Fibroblast of lung (primary cell): ENCODE measurements at regions not wholly inside any gene's neighbourhood (a gene's known extent, or its start where the extent isn't known, plus 50 kb on each side); places are given as distances from the start of the nearest gene placed in this dataset.

ENCODE experiments used
- DNase-seq, 2 donors: peaks; one replicate each; pipeline versions ENCODE4 v3.0.0 to v3.0.0-alpha.2; 2010; ENCODE audit warnings: low read depth in 2 of 2
- H2AFZ ChIP-seq: 2 replicates; pipeline ENCODE4 v1.5.1; 2012; ENCODE audit warnings: low read length, control low read depth, inconsistent platforms
- H3K27ac ChIP-seq: 2 replicates; pipeline ENCODE4 v1.5.1; 2011; ENCODE audit warnings: low read length, control low read depth; ENCODE audit not compliant: insufficient read depth
- H3K27me3 ChIP-seq: 2 replicates; pipeline ENCODE4 v1.5.1; 2011; ENCODE audit warnings: mild to moderate bottlenecking, low read length; ENCODE audit not compliant: control insufficient read depth, insufficient read depth
- H3K36me3 ChIP-seq: 2 replicates; pipeline ENCODE4 v1.5.1; 2011; ENCODE audit warnings: low read length; ENCODE audit not compliant: control insufficient read depth, insufficient read depth
- H3K4me1 ChIP-seq: 2 replicates; pipeline ENCODE4 v1.5.1; 2011; ENCODE audit warnings: low read length; ENCODE audit not compliant: control insufficient read depth, insufficient read depth; ENCODE audit errors: extremely low read depth
- H3K4me2 ChIP-seq: 2 replicates; pipeline ENCODE4 v1.5.1; 2011; ENCODE audit warnings: low read length, control low read depth; ENCODE audit not compliant: insufficient read depth; ENCODE audit errors: extremely low read depth
- H3K4me3 ChIP-seq, 4 experiments: fragments of 200-600 bp in 1 of 4; sonication (generic) in 1 of 4; replicated peaks in 1 of 4; 2 replicates each; pipeline ENCODE4 v1.5.1; 2011 to 2016; ENCODE audit warnings: low read length in 4 of 4, low read depth in 3 of 4, mild to moderate bottlenecking in 3 of 4, control low read depth in 2 of 4, inconsistent platforms in 1 of 4, mixed read lengths in 1 of 4; ENCODE audit not compliant: insufficient read depth in 1 of 4; ENCODE audit errors: control extremely low read depth in 1 of 4
- H3K79me2 ChIP-seq: 2 replicates; pipeline ENCODE4 v1.5.1; 2012; ENCODE audit warnings: mild to moderate bottlenecking, low read length, inconsistent platforms; ENCODE audit not compliant: control insufficient read depth, insufficient read depth
- H3K9ac ChIP-seq: 2 replicates; pipeline ENCODE4 v1.5.1; 2011; ENCODE audit warnings: mild to moderate bottlenecking, low read length, control low read depth; ENCODE audit not compliant: insufficient read depth
- H3K9me3 ChIP-seq: 2 replicates; pipeline ENCODE4 v1.5.1; 2012; ENCODE audit warnings: low read depth, low read length; ENCODE audit not compliant: control insufficient read depth, insufficient read depth
- H4K20me1 ChIP-seq: 2 replicates; pipeline ENCODE4 v1.5.1; 2011; ENCODE audit warnings: low read length; ENCODE audit not compliant: control insufficient read depth, insufficient read depth; ENCODE audit errors: extremely low read depth
- CTCF ChIP-seq, 2 donors: IDR thresholded peaks in 1 of 2; conservative IDR thresholded peaks in 1 of 2; 1 replicate in 1 of 2; 2 replicates in 1 of 2; pipeline ENCODE4 v1.5.1; 2011 to 2012; ENCODE audit warnings: low read length in 2 of 2, control low read depth in 1 of 2, inconsistent platforms in 1 of 2, low read depth in 1 of 2, mild to moderate bottlenecking in 1 of 2
- EZH2 ChIP-seq: IDR thresholded peaks from 2 replicates; pipeline ENCODE4 v1.5.1; 2012; ENCODE audit warnings: low read length, control low read depth, mild to moderate bottlenecking; ENCODE audit errors: missing control alignments

DNA sequence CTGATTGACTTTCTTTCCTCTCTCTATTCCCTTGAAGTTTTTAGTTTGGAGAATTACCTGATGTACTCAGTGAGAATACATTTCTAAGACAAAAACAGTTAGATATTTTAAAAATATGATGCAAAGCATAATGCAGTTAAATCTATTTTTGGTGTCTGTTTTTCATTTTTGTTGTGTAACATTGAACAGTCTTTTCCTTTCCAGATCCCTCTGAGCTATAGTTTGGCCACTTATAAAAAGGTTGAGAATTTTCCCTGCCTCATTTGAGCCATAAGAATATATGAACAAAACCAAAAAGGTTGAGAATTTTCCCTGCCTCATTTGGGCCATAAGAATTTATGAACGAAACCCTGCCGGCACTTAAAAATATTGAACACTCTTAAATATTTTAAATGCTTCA is 57.0 kb upstream of the IPO5 start:
- Histone ChIP-seq H3K9ac (no peak overlapping the region), H3K27ac (no peak overlapping the region), H3K27me3 (no peaks in the 10 kb centered on the region), H3K36me3 (no peaks in the 10 kb centered on the region), H3K4me3 (no peak overlapping the region), H3K4me1 (peaks cover 5% of the 10 kb centered on the region), H3K4me2 (no peak overlapping the region), H3K9me3 (no peaks in the 10 kb centered on the region), H4K20me1 (no peaks in the 10 kb centered on the region), H3K79me2 (no peaks in the 10 kb centered on the region), H2AFZ (no peak overlapping the region)
- TF ChIP-seq EZH2, result no peak
- TF ChIP-seq CTCF (conservative IDR thresholded peaks at IDR 0.05 in 1 of 2, IDR thresholded peaks at IDR 0.05 in 1 of 2; ENCODE audit: low read depth in 1 of 2, low read length in 2 of 2), result no peak
- no peak for DNase-seq

GRCh38 chr13:97901716-97902115 is 51.8 kb upstream of the IPO5 start:
- no peak for DNase-seq
- Histone ChIP-seq H3K9ac (no peak overlapping the region), H3K9me3 (no peaks in the 10 kb centered on the region), H2AFZ (no peak overlapping the region), H3K36me3 (no peaks in the 10 kb centered on the region), H3K27ac (no peak overlapping the region), H3K4me2 (no peak overlapping the region), H3K4me1 (no peaks in the 10 kb centered on the region), H3K79me2 (no peaks in the 10 kb centered on the region), H3K27me3 (no peaks in the 10 kb centered on the region), H4K20me1 (no peaks in the 10 kb centered on the region), H3K4me3 (no peak overlapping the region)
- TF ChIP-seq EZH2 (no peak), CTCF (conservative IDR thresholded peaks at IDR 0.05 in 1 of 2, IDR thresholded peaks at IDR 0.05 in 1 of 2; ENCODE audit: low read depth in 1 of 2, low read length in 2 of 2) (no peak)
